HEK293T (cell line): ENCODE measurements at regions not wholly inside any gene's neighbourhood (a gene's known extent, or its start where the extent isn't known, plus 50 kb on each side); places are given as distances from the start of the nearest gene placed in this dataset.

Experiments
- ARNT ChIP-seq: fragments of 450-650 bp; IDR thresholded peaks from 2 replicates; pipeline ENCODE4 v1.6.1; 2017; ENCODE audit warnings: mild to moderate bottlenecking
- BHLHE40 ChIP-seq: fragments of 450-650 bp; IDR thresholded peaks from 2 replicates; pipeline ENCODE4 v1.6.1; 2016; ENCODE audit warnings: mild to moderate bottlenecking, moderate library complexity, borderline replicate concordance
- CTBP1 ChIP-seq: fragments of 450-650 bp; IDR thresholded peaks from 2 replicates; pipeline ENCODE4 v1.6.1; 2016; ENCODE audit warnings: borderline replicate concordance
- ELF4 ChIP-seq: fragments of 450-650 bp; IDR thresholded peaks from 2 replicates; pipeline ENCODE4 v1.6.1; 2017; ENCODE audit warnings: antibody characterized with exemption
- FOXM1 ChIP-seq: fragments of 450-650 bp; IDR thresholded peaks from 2 replicates; pipeline ENCODE4 v1.6.1; 2017; ENCODE audit warnings: mild to moderate bottlenecking, borderline replicate concordance
- HDGF ChIP-seq: fragments of 450-650 bp; IDR thresholded peaks from 2 replicates; pipeline ENCODE4 v1.6.1; 2017; ENCODE audit warnings: antibody characterized with exemption, borderline replicate concordance
- LEF1 ChIP-seq: fragments of 450-650 bp; IDR thresholded peaks from 2 replicates; pipeline ENCODE4 v1.6.1; 2017; ENCODE audit warnings: mild to moderate bottlenecking, borderline replicate concordance
- NFRKB ChIP-seq: fragments of 450-650 bp; IDR thresholded peaks from 2 replicates; pipeline ENCODE4 v1.6.1; 2016; ENCODE audit warnings: mild to moderate bottlenecking, moderate library complexity
- SP1 ChIP-seq: fragments of 450-650 bp; IDR thresholded peaks from 2 replicates; pipeline ENCODE4 v1.6.1; 2017
- SUZ12 ChIP-seq: fragments of 450-650 bp; IDR thresholded peaks from 2 replicates; pipeline ENCODE4 v1.6.1; 2016; ENCODE audit warnings: mild to moderate bottlenecking
- TARDBP ChIP-seq: fragments of 450-650 bp; IDR thresholded peaks from 2 replicates; pipeline ENCODE4 v1.6.1; 2016
- ZNF384 ChIP-seq: fragments of 450-650 bp; IDR thresholded peaks from 2 replicates; pipeline ENCODE4 v1.6.1; 2016
- TF ChIP-seq, protein P1 (sequence below): fragments of 450-650 bp; IDR thresholded peaks from 2 replicates; pipeline ENCODE4 v1.6.1; 2016

DNA sequence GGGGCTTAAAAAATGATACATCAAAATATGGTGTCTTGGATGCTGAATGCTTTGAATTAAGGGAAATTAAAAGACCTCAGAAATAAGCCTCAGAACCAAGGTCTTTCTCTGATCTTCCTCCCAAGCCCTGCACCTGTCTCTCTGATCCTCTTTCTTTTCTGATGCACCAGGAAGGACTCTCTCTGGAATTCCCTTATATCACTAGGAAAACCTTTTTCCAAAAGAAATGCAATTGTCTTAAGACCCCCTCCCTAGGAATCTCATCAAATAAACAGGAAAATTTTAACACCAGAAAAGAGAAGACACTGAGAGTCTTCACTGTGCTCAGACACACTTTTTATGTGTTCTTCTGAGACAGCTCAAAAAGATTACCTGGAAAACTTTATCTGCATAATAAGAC is 159.5 kb upstream of the PTBP2 start:
- no peak for TF ChIP-seq SUZ12
- no peak for TF ChIP-seq ZNF384
- no peak for TF ChIP-seq LEF1
- TF ChIP-seq HDGF = no peak
- TF ChIP-seq ELF4 = no peak
- no peak for TF ChIP-seq ARNT
- no peak for TF ChIP-seq TARDBP
- TF ChIP-seq SP1 = no peak
- no peak for TF ChIP-seq FOXM1
- no peak for TF ChIP-seq CTBP1
- TF ChIP-seq, protein P1, sequence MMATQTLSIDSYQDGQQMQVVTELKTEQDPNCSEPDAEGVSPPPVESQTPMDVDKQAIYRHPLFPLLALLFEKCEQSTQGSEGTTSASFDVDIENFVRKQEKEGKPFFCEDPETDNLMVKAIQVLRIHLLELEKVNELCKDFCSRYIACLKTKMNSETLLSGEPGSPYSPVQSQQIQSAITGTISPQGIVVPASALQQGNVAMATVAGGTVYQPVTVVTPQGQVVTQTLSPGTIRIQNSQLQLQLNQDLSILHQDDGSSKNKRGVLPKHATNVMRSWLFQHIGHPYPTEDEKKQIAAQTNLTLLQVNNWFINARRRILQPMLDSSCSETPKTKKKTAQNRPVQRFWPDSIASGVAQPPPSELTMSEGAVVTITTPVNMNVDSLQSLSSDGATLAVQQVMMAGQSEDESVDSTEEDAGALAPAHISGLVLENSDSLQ = no peak
- no peak for TF ChIP-seq BHLHE40
- no peak for TF ChIP-seq NFRKB
